ENCODE measurements at regions not wholly inside any gene's neighbourhood (a gene's known extent, or its start where the extent isn't known, plus 50 kb on each side); places are given as distances from the start of the nearest gene placed in this dataset.

- TF ChIP-seq CTCF (IDR thresholded peaks at IDR 0.05): no peak
- TF ChIP-seq POLR2A (IDR thresholded peaks at IDR 0.05; ENCODE audit: low read depth): no peak
- no peak for TF ChIP-seq POLR2AphosphoS5 (IDR thresholded peaks at IDR 0.05)
Observed at GRCh38 chr17:15048381-15048780, 216.7 kb downstream of the PMP22 start.

Measured in esophagus muscularis mucosa (tissue), 3 donors.